Cerebellar cortex (tissue), 1 donor: ENCODE measurements at regions not wholly inside any gene's neighbourhood (a gene's known extent, or its start where the extent isn't known, plus 50 kb on each side); places are given as distances from the start of the nearest gene placed in this dataset.

Experiments used
- DNase-seq: peaks from one replicate; pipeline ENCODE4 v3.0.0-alpha.2; 2015; ENCODE audit warnings: low spot score

GRCh38 chr14:96931751-96932150 is 134.6 kb downstream of the VRK1 start:
- no peak for DNase-seq

GRCh38 chr14:96934638-96935330 is 137.6 kb downstream of the VRK1 start:
- DNase-seq: no peak

GRCh38 chr14:96938946-96939345 is 141.8 kb downstream of the VRK1 start:
- DNase-seq: no peak

- no peak for DNase-seq
Measured at GRCh38 chr14:96940009-96940408, 142.8 kb downstream of the VRK1 start.

- DNase-seq: no peak
Measured at GRCh38 chr14:96944297-96944696, 147.1 kb downstream of the VRK1 start.

GRCh38 chr14:96945721-96946120 is 148.5 kb downstream of the VRK1 start:
- DNase-seq: no peak

- no peak for DNase-seq
Measured at GRCh38 chr14:96949594-96949993, 152.4 kb downstream of the VRK1 start.

GRCh38 chr14:96951511-96951910 is 154.3 kb downstream of the VRK1 start:
- no peak for DNase-seq

- DNase-seq: no peak
Measured at GRCh38 chr14:96953087-96953874, 156.1 kb downstream of the VRK1 start.

- no peak for DNase-seq
Measured at GRCh38 chr14:96953875-96954185, 156.6 kb downstream of the VRK1 start.

- DNase-seq: no peak
Measured at GRCh38 chr14:96956464-96957239, 159.5 kb downstream of the VRK1 start.

- DNase-seq: no peak
Measured at GRCh38 chr14:96958057-96958456, 160.9 kb downstream of the VRK1 start.

GRCh38 chr14:96959992-96960391 is 162.8 kb downstream of the VRK1 start:
- DNase-seq: no peak

- no peak for DNase-seq
Measured at GRCh38 chr14:96960598-96961116, 163.5 kb downstream of the VRK1 start.

- DNase-seq: no peak
Measured at GRCh38 chr14:96961895-96962294, 164.7 kb downstream of the VRK1 start.

GRCh38 chr14:96962337-96962736 is 165.2 kb downstream of the VRK1 start:
- no peak for DNase-seq

- no peak for DNase-seq
Measured at GRCh38 chr14:96964726-96965415, 167.7 kb downstream of the VRK1 start.

- peak; percentile 79 for DNase-seq
Measured at GRCh38 chr14:96965885-96966595, 168.9 kb downstream of the VRK1 start.

- no peak for DNase-seq
Measured at GRCh38 chr14:96975116-96975515, 177.9 kb downstream of the VRK1 start.

- DNase-seq: no peak
Measured at GRCh38 chr14:96978525-96979272, 181.5 kb downstream of the VRK1 start.

GRCh38 chr14:96979611-96980074 is 182.5 kb downstream of the VRK1 start:
- DNase-seq: no peak
